ENCODE measurements at regions not wholly inside any gene's neighbourhood (a gene's known extent, or its start where the extent isn't known, plus 50 kb on each side); places are given as distances from the start of the nearest gene placed in this dataset.

- no peak for DNase-seq (ENCODE audit: low read depth, low spot score)
- POLR2A ChIA-PET: no interaction called here
- Histone ChIP-seq H3K27ac (ENCODE audit: low read depth, low read length) (no peak overlapping the region), H3K27me3 (ENCODE audit: control insufficient read depth, insufficient read depth, low read length) (no peaks in the 10 kb centered on the region), H3K9me3 (ENCODE audit: control insufficient read depth, insufficient read depth, low read length) (peaks cover 58% of the 10 kb centered on the region), H3K4me3 (ENCODE audit: low read depth, low read length) (no peak overlapping the region)
- CTCF ChIA-PET: no interaction called here
- no peak for TF ChIP-seq CTCF (IDR thresholded peaks at IDR 0.05; ENCODE audit: low read depth, low read length)
Observed at GRCh38 chr10:131824371-131825149, 76.2 kb upstream of the PPP2R2D start.

GRCh38 chr10:131825150-131825848, 75.5 kb upstream of the PPP2R2D start:
- ChIA-PET CTCF (no interaction called here), POLR2A (no interaction called here)
- TF ChIP-seq CTCF (IDR thresholded peaks at IDR 0.05; ENCODE audit: low read depth, low read length): no peak
- no peaks in the 10 kb centered on the region for H3K27me3 ChIP-seq (ENCODE audit: control insufficient read depth, insufficient read depth, low read length)
- H3K4me3 ChIP-seq (ENCODE audit: low read depth, low read length): no peak overlapping the region
- H3K9me3 ChIP-seq (ENCODE audit: control insufficient read depth, insufficient read depth, low read length): peaks cover 58% of the 10 kb centered on the region
- no peak overlapping the region for H3K27ac ChIP-seq (ENCODE audit: low read depth, low read length)
- DNase-seq (ENCODE audit: low read depth, low spot score): no peak

- Histone ChIP-seq H3K4me3 (ENCODE audit: low read depth, low read length) (no peak overlapping the region), H3K27ac (ENCODE audit: low read depth, low read length) (no peak overlapping the region), H3K9me3 (ENCODE audit: control insufficient read depth, insufficient read depth, low read length) (peaks cover 63% of the 10 kb centered on the region), H3K27me3 (ENCODE audit: control insufficient read depth, insufficient read depth, low read length) (no peaks in the 10 kb centered on the region)
- no peak for TF ChIP-seq CTCF (IDR thresholded peaks at IDR 0.05; ENCODE audit: low read depth, low read length)
- DNase-seq (ENCODE audit: low read depth, low spot score): no peak
- POLR2A ChIA-PET: no interaction called here
- CTCF ChIA-PET: no interaction called here
Observed at GRCh38 chr10:131825960-131826650, 74.7 kb upstream of the PPP2R2D start.

- ChIA-PET POLR2A (no interaction called here), CTCF (no interaction called here)
- no peak overlapping the region for H3K27ac ChIP-seq (ENCODE audit: low read depth, low read length)
- no peak for TF ChIP-seq CTCF (IDR thresholded peaks at IDR 0.05; ENCODE audit: low read depth, low read length)
- H3K4me3 ChIP-seq (ENCODE audit: low read depth, low read length): no peak overlapping the region
- H3K27me3 ChIP-seq (ENCODE audit: control insufficient read depth, insufficient read depth, low read length): no peaks in the 10 kb centered on the region
- DNase-seq (ENCODE audit: low read depth, low spot score): no peak
- peaks cover 66% of the 10 kb centered on the region for H3K9me3 ChIP-seq (ENCODE audit: control insufficient read depth, insufficient read depth, low read length)
Observed at GRCh38 chr10:131829156-131829930, 71.5 kb upstream of the PPP2R2D start.
